SK-N-SH (cell line): ENCODE measurements at regions not wholly inside any gene's neighbourhood (a gene's known extent, or its start where the extent isn't known, plus 50 kb on each side); places are given as distances from the start of the nearest gene placed in this dataset.

Experiments used
- CHD2 ChIP-seq: fragments of 150-350 bp; IDR thresholded peaks from 2 replicates; pipeline ENCODE4 v1.6.1; 2018; ENCODE audit warnings: low read length; ENCODE audit not compliant: partially characterized antibody
- CTCF ChIP-seq: fragments of 200-600 bp; sonication (generic); IDR thresholded peaks from 2 replicates; pipeline ENCODE4 v1.6.1; 2017; ENCODE audit warnings: antibody characterized with exemption, mild to moderate bottlenecking, moderate library complexity
- ELF1 ChIP-seq: IDR thresholded peaks from 2 replicates; pipeline ENCODE4 v1.4.0; 2012
- EP300 ChIP-seq, 2 experiments: IDR thresholded peaks; 2 replicates each; pipeline versions ENCODE4 v1.4.0 to v1.6.1; 2012; ENCODE audit warnings: borderline replicate concordance in 1 of 2, low read depth in 1 of 2, low read length in 1 of 2
- PBX3 ChIP-seq: IDR thresholded peaks from 2 replicates; pipeline ENCODE4; 2012
- RCOR1 ChIP-seq: fragments of 150-350 bp; IDR thresholded peaks from 2 replicates; pipeline ENCODE4 v1.6.1; 2017; ENCODE audit warnings: antibody characterized with exemption, low read length
- TAF1 ChIP-seq: IDR thresholded peaks from 2 replicates; pipeline ENCODE4 v1.6.1; 2012; ENCODE audit warnings: low read depth, mild to moderate bottlenecking, low read length, moderate library complexity, borderline replicate concordance
- YY1 ChIP-seq: IDR thresholded peaks from 2 replicates; pipeline ENCODE4 v1.4.0; 2012; ENCODE audit warnings: low read depth, mild to moderate bottlenecking

GRCh38 chr10:100653957-100654781 lies 91.2 kb upstream of the PAX2 start:
- TF ChIP-seq CHD2 (no peak), TAF1 (no peak), CTCF (no peak), RCOR1 (no peak), EP300 (IDR thresholded peaks at IDR 0.05; ENCODE audit: borderline replicate concordance in 1 of 2, low read depth in 1 of 2, low read length in 1 of 2) (no peak), PBX3 (no peak), YY1 (no peak), ELF1 (no peak)
